WERI-Rb-1 (cell line): ENCODE measurements at regions not wholly inside any gene's neighbourhood (a gene's known extent, or its start where the extent isn't known, plus 50 kb on each side); places are given as distances from the start of the nearest gene placed in this dataset.
"Not testable (repeated sequence)": the region's sequence is repeated elsewhere in the genome, so short reads cannot be mapped to it uniquely, and the experiment has no call there.

Source experiments
- DNase-seq: peaks from one replicate; pipeline ENCODE4 v3.0.0-alpha.2; 2020
- H3K27ac ChIP-seq: fragments of 250-450 bp; sonication (Bioruptor Pico); 2 replicates; pipeline ENCODE4 v1.5.1; 2020; ENCODE audit warnings: mild to moderate bottlenecking, moderate library complexity
- H3K27me3 ChIP-seq: fragments of 250-450 bp; sonication (Bioruptor Pico); 2 replicates; pipeline ENCODE4 v1.5.1; 2021; ENCODE audit warnings: mild to moderate bottlenecking, low read depth, moderate library complexity; ENCODE audit not compliant: insufficient read depth, severe bottlenecking
- H3K36me3 ChIP-seq: fragments of 250-450 bp; sonication (Bioruptor Pico); 2 replicates; pipeline ENCODE4 v1.5.1; 2020; ENCODE audit warnings: mild to moderate bottlenecking, moderate library complexity
- H3K4me3 ChIP-seq: 2 replicates; pipeline ENCODE4 v1.5.1; 2011; ENCODE audit warnings: low read depth, mild to moderate bottlenecking, control low read depth, low read length
- H3K9me3 ChIP-seq: fragments of 250-450 bp; sonication (Bioruptor Pico); 2 replicates; pipeline ENCODE4 v1.5.1; 2021; ENCODE audit warnings: mild to moderate bottlenecking, moderate library complexity; ENCODE audit not compliant: severe bottlenecking
- TF ChIP-seq, protein P1 (sequence below): IDR thresholded peaks from 2 replicates; pipeline ENCODE4 v1.5.1; 2011; ENCODE audit warnings: low read depth, mild to moderate bottlenecking, control low read depth, inconsistent platforms, low read length

DNA sequence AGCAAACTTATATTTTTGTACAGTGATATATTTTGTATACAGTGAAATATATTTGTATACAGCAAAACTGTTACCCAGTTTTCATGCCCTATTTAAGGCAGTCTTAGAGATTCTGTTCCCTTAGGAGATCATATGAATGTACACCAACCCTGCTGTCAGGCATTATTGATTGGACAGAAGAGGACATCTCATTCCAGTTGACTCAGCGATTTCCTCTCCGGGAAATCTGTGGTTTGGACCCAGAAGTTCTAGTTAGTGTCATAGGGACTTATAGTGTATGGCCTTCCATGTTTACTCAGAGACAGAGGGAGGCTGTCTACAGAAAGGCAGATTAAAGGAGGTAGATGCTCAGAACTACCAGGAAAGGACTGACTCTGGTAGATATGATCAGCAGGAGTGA is 318.8 kb upstream of the KCNMB2 start:
- H3K36me3 ChIP-seq = no peaks in the 10 kb centered on the region
- no peaks in the 10 kb centered on the region for H3K9me3 ChIP-seq
- no peak for DNase-seq
- TF ChIP-seq, protein P1, sequence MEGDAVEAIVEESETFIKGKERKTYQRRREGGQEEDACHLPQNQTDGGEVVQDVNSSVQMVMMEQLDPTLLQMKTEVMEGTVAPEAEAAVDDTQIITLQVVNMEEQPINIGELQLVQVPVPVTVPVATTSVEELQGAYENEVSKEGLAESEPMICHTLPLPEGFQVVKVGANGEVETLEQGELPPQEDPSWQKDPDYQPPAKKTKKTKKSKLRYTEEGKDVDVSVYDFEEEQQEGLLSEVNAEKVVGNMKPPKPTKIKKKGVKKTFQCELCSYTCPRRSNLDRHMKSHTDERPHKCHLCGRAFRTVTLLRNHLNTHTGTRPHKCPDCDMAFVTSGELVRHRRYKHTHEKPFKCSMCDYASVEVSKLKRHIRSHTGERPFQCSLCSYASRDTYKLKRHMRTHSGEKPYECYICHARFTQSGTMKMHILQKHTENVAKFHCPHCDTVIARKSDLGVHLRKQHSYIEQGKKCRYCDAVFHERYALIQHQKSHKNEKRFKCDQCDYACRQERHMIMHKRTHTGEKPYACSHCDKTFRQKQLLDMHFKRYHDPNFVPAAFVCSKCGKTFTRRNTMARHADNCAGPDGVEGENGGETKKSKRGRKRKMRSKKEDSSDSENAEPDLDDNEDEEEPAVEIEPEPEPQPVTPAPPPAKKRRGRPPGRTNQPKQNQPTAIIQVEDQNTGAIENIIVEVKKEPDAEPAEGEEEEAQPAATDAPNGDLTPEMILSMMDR = no peak
- H3K27me3 ChIP-seq = no peaks in the 10 kb centered on the region
- no peak overlapping the region for H3K4me3 ChIP-seq
- no peak overlapping the region for H3K27ac ChIP-seq

DNA sequence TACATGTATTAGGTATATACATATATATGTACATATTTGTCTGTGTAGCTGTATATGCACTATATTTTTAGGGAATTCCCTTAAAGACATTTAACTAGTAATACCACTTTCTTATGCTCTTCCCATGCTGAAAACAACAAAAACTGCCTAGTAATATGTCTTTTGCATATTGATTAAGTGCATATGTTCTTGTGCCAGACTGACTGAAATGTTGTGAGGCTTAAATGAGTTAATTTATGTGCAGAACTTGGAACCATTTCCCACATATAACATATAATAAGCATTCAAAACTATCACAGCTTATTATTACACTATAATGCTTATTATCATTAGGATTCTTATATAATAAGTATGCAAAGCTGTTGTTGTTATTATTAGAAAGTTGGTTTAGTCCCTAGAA is 318.0 kb upstream of the KCNMB2 start:
- Histone ChIP-seq H3K36me3 (no peaks in the 10 kb centered on the region), H3K4me3 (no peak overlapping the region), H3K27ac (no peak overlapping the region), H3K27me3 (no peaks in the 10 kb centered on the region), H3K9me3 (no peaks in the 10 kb centered on the region)
- TF ChIP-seq, protein P1 = no peak
- no peak for DNase-seq

DNA sequence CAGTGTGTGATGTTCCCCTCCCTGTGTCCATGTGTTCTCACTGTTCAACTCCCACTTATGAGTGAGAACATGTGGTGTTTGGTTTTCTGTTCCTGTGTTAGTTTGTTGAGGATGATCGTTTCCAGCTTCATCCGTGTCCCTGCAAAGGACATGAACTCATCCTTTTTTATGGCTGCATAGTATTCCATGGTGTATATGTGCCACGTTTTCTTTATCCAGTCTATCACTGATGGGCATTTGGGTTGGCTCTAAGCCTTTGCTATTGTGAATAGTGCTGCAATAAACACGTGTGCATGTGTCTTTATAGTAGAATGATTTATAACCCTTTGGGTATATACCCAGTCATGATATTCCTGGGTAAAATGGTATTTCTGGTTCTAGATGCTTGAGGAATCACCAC is 316.6 kb upstream of the KCNMB2 start:
- H3K9me3 ChIP-seq, DNase-seq, H3K36me3 ChIP-seq, H3K27ac ChIP-seq, H3K4me3 ChIP-seq, H3K27me3 ChIP-seq: not testable (repeated sequence)

DNA sequence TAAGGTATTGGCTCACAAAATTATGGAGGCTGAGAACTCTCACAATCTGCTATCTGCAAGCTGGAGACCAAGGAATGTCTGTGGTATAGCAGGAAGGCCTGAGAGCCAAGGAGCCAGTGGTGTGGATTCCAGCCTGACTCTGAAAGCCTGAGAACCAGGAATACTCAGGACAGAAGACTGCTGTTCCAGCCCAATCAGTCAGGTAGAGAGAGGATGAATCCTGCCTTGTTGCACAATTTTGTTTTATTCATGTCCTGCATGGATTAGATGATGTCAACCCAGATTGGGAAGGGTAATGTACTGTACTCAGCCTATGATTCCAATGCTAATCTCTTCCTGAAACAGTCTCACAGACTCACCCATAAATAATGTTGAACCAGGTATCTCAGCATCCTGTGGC is 312.4 kb upstream of the KCNMB2 start:
- Histone ChIP-seq H3K36me3 (no peaks in the 10 kb centered on the region), H3K9me3 (no peaks in the 10 kb centered on the region), H3K27ac (no peak overlapping the region), H3K4me3 (no peak overlapping the region), H3K27me3 (no peaks in the 10 kb centered on the region)
- TF ChIP-seq, protein P1 = no peak
- no peak for DNase-seq

DNA sequence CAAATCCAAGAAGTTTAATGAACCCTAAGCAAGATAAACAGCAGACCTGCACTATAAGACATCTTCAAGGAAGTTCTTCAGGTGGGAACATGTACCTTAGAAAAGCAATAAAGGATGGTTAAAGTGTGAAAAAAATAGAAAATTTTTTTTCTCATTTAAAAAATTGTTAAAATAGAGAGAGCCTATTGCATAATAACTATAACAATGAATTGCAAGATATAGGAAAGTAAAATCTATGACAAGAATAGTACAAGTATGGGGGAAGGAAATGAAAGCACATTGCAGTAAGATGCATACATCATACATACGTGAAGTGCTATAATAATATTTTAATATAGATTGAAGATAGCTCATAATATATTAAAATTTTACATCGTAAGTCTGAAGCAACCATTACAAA is 310.1 kb upstream of the KCNMB2 start:
- Histone ChIP-seq H3K27me3 (no peaks in the 10 kb centered on the region), H3K27ac (no peak overlapping the region), H3K36me3 (no peaks in the 10 kb centered on the region), H3K4me3 (no peak overlapping the region), H3K9me3 (no peaks in the 10 kb centered on the region)
- TF ChIP-seq, protein P1 = no peak
- no peak for DNase-seq

DNA sequence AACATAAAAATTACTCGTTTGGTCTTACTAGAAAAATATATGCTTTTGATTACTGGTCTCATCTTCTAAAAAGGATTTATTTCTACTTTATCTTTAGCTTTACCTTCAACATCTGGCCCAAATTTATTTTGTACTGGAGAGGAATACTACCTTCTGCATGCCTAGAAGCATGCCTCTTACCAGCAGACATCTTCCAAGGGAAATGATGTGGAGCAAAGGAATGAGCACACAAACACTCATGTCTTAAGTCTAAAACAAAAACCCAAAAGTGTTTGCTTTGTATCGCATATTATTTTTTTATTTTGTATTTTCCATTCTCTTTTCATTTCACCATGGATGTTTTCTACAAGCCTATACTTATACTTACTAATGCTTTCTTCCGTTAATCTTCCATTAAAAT is 304.6 kb upstream of the KCNMB2 start:
- DNase-seq = no peak
- TF ChIP-seq, protein P1 = no peak
- no peaks in the 10 kb centered on the region for H3K27me3 ChIP-seq
- H3K36me3 ChIP-seq = no peaks in the 10 kb centered on the region
- no peak overlapping the region for H3K27ac ChIP-seq
- no peak overlapping the region for H3K4me3 ChIP-seq
- no peaks in the 10 kb centered on the region for H3K9me3 ChIP-seq
